ENCODE measurements at regions not wholly inside any gene's neighbourhood (a gene's known extent, or its start where the extent isn't known, plus 50 kb on each side); places are given as distances from the start of the nearest gene placed in this dataset.
A peak's percentile ranks its signal among the peaks of the same experiment; 100 is the strongest.

DNA sequence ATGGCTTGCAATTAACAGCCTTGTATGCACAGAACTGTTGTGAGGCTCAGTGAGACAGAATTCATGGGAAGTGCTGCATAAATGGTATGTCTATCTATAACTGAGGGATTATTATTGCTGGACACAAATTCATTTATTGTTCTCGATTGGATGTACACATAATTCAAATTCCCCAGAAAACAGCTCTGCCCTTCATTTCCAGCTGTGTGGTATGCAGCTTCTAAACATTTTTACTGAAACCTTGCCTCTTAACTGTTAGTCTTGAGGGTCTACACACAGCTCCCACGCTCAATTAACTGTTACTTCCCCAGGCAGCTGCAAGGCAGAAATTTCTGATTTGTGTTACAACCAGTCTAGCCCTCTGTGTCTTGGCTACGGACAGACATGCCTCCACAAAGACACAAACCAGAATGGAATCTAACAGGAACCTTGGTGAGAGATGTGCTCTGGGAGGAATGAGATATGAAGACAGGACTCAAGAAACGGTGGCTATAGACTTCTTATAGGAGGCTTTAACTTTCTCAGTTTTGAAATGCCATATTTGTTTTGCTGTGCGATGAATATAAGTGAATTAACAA is 139.7 kb upstream of the TBL1XR1 start:
- TF ChIP-seq GLIS3 (CRISPR knock-in tag; IDR thresholded peaks at IDR 0.05): no peak
- no peak for TF ChIP-seq ARNTL (CRISPR knock-in tag; IDR thresholded peaks at IDR 0.05; ENCODE audit: borderline replicate concordance, low read depth)
- no peak for TF ChIP-seq ZFP30 (CRISPR knock-in tag; IDR thresholded peaks at IDR 0.05)
- no peak for TF ChIP-seq CSDC2 (CRISPR knock-in tag; IDR thresholded peaks at IDR 0.05)
- TF ChIP-seq, protein P1, sequence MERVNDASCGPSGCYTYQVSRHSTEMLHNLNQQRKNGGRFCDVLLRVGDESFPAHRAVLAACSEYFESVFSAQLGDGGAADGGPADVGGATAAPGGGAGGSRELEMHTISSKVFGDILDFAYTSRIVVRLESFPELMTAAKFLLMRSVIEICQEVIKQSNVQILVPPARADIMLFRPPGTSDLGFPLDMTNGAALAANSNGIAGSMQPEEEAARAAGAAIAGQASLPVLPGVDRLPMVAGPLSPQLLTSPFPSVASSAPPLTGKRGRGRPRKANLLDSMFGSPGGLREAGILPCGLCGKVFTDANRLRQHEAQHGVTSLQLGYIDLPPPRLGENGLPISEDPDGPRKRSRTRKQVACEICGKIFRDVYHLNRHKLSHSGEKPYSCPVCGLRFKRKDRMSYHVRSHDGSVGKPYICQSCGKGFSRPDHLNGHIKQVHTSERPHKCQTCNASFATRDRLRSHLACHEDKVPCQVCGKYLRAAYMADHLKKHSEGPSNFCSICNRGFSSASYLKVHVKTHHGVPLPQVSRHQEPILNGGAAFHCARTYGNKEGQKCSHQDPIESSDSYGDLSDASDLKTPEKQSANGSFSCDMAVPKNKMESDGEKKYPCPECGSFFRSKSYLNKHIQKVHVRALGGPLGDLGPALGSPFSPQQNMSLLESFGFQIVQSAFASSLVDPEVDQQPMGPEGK (CRISPR knock-in tag; IDR thresholded peaks at IDR 0.05; ENCODE audit: borderline replicate concordance): no peak
- TF ChIP-seq SNAI2 (CRISPR knock-in tag; IDR thresholded peaks at IDR 0.05): no peak
- TF ChIP-seq TCF4 (CRISPR knock-in tag; IDR thresholded peaks at IDR 0.05; ENCODE audit: borderline replicate concordance): no peak
- no peak for TF ChIP-seq ZC3H10 (CRISPR knock-in tag; IDR thresholded peaks at IDR 0.05)
- TF ChIP-seq, protein P2, sequence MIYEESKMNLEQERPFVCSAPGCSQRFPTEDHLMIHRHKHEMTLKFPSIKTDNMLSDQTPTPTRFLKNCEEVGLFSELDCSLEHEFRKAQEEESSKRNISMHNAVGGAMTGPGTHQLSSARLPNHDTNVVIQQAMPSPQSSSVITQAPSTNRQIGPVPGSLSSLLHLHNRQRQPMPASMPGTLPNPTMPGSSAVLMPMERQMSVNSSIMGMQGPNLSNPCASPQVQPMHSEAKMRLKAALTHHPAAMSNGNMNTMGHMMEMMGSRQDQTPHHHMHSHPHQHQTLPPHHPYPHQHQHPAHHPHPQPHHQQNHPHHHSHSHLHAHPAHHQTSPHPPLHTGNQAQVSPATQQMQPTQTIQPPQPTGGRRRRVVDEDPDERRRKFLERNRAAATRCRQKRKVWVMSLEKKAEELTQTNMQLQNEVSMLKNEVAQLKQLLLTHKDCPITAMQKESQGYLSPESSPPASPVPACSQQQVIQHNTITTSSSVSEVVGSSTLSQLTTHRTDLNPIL (CRISPR knock-in tag; IDR thresholded peaks at IDR 0.05; ENCODE audit: low read depth): no peak
- no peak for TF ChIP-seq BACH2 (CRISPR knock-in tag; IDR thresholded peaks at IDR 0.05; ENCODE audit: borderline replicate concordance)
- TF ChIP-seq ISL1 (CRISPR knock-in tag; IDR thresholded peaks at IDR 0.05): no peak
- no peak for TF ChIP-seq ZNF565 (CRISPR knock-in tag; conservative IDR thresholded peaks at IDR 0.05; ENCODE audit: low read depth)
- no peak for TF ChIP-seq RARB (CRISPR knock-in tag; IDR thresholded peaks at IDR 0.05)
- TF ChIP-seq, protein P3, sequence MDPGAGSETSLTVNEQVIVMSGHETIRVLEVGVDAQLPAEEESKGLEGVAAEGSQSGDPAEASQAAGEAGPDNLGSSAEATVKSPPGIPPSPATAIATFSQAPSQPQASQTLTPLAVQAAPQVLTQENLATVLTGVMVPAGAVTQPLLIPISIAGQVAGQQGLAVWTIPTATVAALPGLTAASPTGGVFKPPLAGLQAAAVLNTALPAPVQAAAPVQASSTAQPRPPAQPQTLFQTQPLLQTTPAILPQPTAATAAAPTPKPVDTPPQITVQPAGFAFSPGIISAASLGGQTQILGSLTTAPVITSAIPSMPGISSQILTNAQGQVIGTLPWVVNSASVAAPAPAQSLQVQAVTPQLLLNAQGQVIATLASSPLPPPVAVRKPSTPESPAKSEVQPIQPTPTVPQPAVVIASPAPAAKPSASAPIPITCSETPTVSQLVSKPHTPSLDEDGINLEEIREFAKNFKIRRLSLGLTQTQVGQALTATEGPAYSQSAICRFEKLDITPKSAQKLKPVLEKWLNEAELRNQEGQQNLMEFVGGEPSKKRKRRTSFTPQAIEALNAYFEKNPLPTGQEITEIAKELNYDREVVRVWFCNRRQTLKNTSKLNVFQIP (CRISPR knock-in tag; IDR thresholded peaks at IDR 0.05; ENCODE audit: borderline replicate concordance, low read depth): no peak
- TF ChIP-seq, protein P4, sequence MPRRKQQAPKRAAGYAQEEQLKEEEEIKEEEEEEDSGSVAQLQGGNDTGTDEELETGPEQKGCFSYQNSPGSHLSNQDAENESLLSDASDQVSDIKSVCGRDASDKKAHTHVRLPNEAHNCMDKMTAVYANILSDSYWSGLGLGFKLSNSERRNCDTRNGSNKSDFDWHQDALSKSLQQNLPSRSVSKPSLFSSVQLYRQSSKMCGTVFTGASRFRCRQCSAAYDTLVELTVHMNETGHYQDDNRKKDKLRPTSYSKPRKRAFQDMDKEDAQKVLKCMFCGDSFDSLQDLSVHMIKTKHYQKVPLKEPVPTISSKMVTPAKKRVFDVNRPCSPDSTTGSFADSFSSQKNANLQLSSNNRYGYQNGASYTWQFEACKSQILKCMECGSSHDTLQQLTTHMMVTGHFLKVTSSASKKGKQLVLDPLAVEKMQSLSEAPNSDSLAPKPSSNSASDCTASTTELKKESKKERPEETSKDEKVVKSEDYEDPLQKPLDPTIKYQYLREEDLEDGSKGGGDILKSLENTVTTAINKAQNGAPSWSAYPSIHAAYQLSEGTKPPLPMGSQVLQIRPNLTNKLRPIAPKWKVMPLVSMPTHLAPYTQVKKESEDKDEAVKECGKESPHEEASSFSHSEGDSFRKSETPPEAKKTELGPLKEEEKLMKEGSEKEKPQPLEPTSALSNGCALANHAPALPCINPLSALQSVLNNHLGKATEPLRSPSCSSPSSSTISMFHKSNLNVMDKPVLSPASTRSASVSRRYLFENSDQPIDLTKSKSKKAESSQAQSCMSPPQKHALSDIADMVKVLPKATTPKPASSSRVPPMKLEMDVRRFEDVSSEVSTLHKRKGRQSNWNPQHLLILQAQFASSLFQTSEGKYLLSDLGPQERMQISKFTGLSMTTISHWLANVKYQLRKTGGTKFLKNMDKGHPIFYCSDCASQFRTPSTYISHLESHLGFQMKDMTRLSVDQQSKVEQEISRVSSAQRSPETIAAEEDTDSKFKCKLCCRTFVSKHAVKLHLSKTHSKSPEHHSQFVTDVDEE (CRISPR knock-in tag; IDR thresholded peaks at IDR 0.05): no peak
- no peak for TF ChIP-seq TOX (CRISPR knock-in tag; IDR thresholded peaks at IDR 0.05; ENCODE audit: borderline replicate concordance)
- TF ChIP-seq OSR1 (CRISPR knock-in tag; IDR thresholded peaks at IDR 0.05): no peak
- no peak for TF ChIP-seq ZFP3 (CRISPR knock-in tag; IDR thresholded peaks at IDR 0.05)
- peak; percentile 53 for ATAC-seq

DNA sequence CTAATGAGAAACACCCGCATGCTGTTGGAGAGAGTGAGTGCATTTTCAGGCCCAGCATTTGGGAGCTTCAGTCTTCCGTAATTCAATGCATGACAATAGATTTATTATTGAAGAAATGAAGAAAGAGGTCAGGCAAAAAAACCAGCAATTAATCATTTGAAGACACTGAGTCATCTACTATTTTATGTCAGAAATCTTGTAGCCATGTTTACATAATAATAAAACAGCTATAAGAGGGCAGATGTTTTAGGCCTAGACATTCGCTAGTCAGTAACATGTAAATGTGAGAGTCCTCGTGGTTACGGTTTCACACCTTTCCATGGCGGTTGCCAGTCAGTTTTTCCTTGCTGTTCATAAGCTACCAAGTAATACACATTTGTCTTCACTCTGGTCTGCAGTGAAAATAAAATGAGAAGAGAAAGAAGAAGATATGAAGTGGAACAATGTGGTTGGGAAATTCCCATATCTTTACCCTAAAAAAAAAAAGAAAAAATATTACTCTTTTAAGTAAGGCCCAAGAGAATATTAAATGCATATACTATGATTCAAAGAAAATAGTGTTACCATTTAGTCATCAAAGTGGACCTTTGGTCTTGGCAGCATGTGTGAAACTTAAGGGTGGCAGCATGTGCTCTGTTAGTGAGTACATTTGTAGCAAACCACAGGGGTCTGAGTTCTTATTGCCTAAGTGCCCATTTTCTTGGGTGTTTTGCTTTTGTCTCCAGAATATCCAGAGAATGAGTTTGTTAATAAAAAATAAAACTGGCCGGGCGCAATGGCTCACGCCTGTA is 140.5 kb upstream of the TBL1XR1 start:
- TF ChIP-seq ESRRG (CRISPR knock-in tag; IDR thresholded peaks at IDR 0.05): no peak
- TF ChIP-seq, protein P4 (CRISPR knock-in tag; IDR thresholded peaks at IDR 0.05): no peak
- TF ChIP-seq TOX (CRISPR knock-in tag; IDR thresholded peaks at IDR 0.05; ENCODE audit: borderline replicate concordance): no peak
- no peak for TF ChIP-seq TCF4 (CRISPR knock-in tag; IDR thresholded peaks at IDR 0.05; ENCODE audit: borderline replicate concordance)
- TF ChIP-seq ZC3H10 (CRISPR knock-in tag; IDR thresholded peaks at IDR 0.05): no peak
- TF ChIP-seq BACH2 (CRISPR knock-in tag; IDR thresholded peaks at IDR 0.05; ENCODE audit: borderline replicate concordance): no peak
- TF ChIP-seq RARB (CRISPR knock-in tag; IDR thresholded peaks at IDR 0.05): no peak
- TF ChIP-seq ZNF8 (CRISPR knock-in tag; IDR thresholded peaks at IDR 0.05): no peak
- no peak for TF ChIP-seq ZFP30 (CRISPR knock-in tag; IDR thresholded peaks at IDR 0.05)
- TF ChIP-seq GLIS3 (CRISPR knock-in tag; IDR thresholded peaks at IDR 0.05): no peak
- peak; percentile 24; the same call in 2 of the 3 replicates for ATAC-seq

Measured in SK-N-SH treated with all-trans-retinoic acid at 6 μM for 48 hours (cell line).